ENCODE measurements at regions not wholly inside any gene's neighbourhood (a gene's known extent, or its start where the extent isn't known, plus 50 kb on each side); places are given as distances from the start of the nearest gene placed in this dataset.
"Not testable (repeated sequence)": the region's sequence is repeated elsewhere in the genome, so short reads cannot be mapped to it uniquely, and the experiment has no call there.

DNA sequence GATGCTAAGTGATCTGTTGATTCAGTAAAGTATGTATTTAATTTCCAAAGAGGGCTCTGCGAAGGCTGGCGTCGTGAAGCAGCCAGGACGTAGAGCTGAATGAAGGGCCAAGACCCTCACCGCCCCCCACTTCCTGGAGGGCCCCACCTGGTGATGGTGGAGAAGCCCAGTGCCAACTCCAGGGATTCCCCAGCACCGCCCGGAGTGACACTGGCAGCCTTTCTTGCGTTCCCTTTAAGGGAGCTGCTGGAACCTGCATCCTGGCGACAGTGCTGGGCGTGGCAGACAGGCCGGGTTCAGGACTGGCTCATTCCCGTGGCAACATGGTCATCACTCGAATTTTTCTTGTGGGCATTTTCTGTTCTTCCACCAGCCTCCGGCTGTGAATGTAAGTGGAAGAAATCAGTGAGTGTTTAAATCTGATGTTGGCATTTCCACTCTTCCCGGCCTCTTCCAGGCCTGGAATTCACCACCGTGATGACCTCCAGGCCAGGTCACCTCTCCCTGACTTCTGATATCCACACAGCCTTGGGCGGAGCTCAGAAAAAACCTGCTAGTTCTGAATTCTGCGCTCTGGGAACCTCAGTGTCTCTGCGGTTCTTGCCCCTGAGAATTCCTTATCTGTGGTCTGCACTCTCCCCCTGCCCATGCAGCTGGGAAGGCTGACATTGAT lies 57.4 kb upstream of the DACT2 start:
- Histone ChIP-seq H3K27ac (ENCODE audit: insufficient read depth, low read length, poor library complexity, severe bottlenecking) (no peak overlapping the region), H3K27me3 (replicated peaks; ENCODE audit: control insufficient read depth, insufficient read depth, low read length, poor library complexity, severe bottlenecking) (no peaks in the 10 kb centered on the region), H3K4me3 (ENCODE audit: insufficient read depth, low read depth, low read length, poor library complexity, severe bottlenecking) (no peak overlapping the region), H3K9me3 (ENCODE audit: control insufficient read depth, low read length) (no peaks in the 10 kb centered on the region), H3K4me1 (ENCODE audit: control insufficient read depth, insufficient read depth, low read length, poor library complexity, severe bottlenecking) (no peaks in the 10 kb centered on the region), H3K36me3 (ENCODE audit: control insufficient read depth, insufficient read depth, low read length) (no peaks in the 10 kb centered on the region)
- DNase-seq: no peak

GRCh38 chr6:168377484-168377855 lies 57.9 kb upstream of the DACT2 start:
- no peaks in the 10 kb centered on the region for H3K4me1 ChIP-seq (ENCODE audit: control insufficient read depth, insufficient read depth, low read length, poor library complexity, severe bottlenecking)
- DNase-seq: no peak
- no peaks in the 10 kb centered on the region for H3K27me3 ChIP-seq (replicated peaks; ENCODE audit: control insufficient read depth, insufficient read depth, low read length, poor library complexity, severe bottlenecking)
- no peak overlapping the region for H3K27ac ChIP-seq (ENCODE audit: insufficient read depth, low read length, poor library complexity, severe bottlenecking)
- H3K4me3 ChIP-seq (ENCODE audit: insufficient read depth, low read depth, low read length, poor library complexity, severe bottlenecking): no peak overlapping the region
- H3K36me3 ChIP-seq (ENCODE audit: control insufficient read depth, insufficient read depth, low read length): no peaks in the 10 kb centered on the region
- no peaks in the 10 kb centered on the region for H3K9me3 ChIP-seq (ENCODE audit: control insufficient read depth, low read length)

- no peaks in the 10 kb centered on the region for H3K36me3 ChIP-seq (ENCODE audit: control insufficient read depth, insufficient read depth, low read length)
- no peaks in the 10 kb centered on the region for H3K9me3 ChIP-seq (ENCODE audit: control insufficient read depth, low read length)
Observed at GRCh38 chr6:168377856-168378832, 58.6 kb upstream of the DACT2 start.

GRCh38 chr6:168379579-168379978 lies 60.0 kb upstream of the DACT2 start:
- not testable (repeated sequence) for H3K4me3 ChIP-seq (ENCODE audit: insufficient read depth, low read depth, low read length, poor library complexity, severe bottlenecking); H3K9me3 ChIP-seq (ENCODE audit: control insufficient read depth, low read length); H3K27me3 ChIP-seq (replicated peaks; ENCODE audit: control insufficient read depth, insufficient read depth, low read length, poor library complexity, severe bottlenecking); H3K4me1 ChIP-seq (ENCODE audit: control insufficient read depth, insufficient read depth, low read length, poor library complexity, severe bottlenecking); H3K36me3 ChIP-seq (ENCODE audit: control insufficient read depth, insufficient read depth, low read length); H3K27ac ChIP-seq (ENCODE audit: insufficient read depth, low read length, poor library complexity, severe bottlenecking); DNase-seq

More at GRCh38 chr6:168377856-168378832, 58.6 kb upstream of the DACT2 start:
- Histone ChIP-seq H3K27ac (ENCODE audit: insufficient read depth, low read length, poor library complexity, severe bottlenecking) (no peak overlapping the region), H3K4me1 (ENCODE audit: control insufficient read depth, insufficient read depth, low read length, poor library complexity, severe bottlenecking) (no peaks in the 10 kb centered on the region), H3K4me3 (ENCODE audit: insufficient read depth, low read depth, low read length, poor library complexity, severe bottlenecking) (no peak overlapping the region), H3K27me3 (replicated peaks; ENCODE audit: control insufficient read depth, insufficient read depth, low read length, poor library complexity, severe bottlenecking) (no peaks in the 10 kb centered on the region)
- DNase-seq: no peak

- not testable (repeated sequence) for H3K4me3 ChIP-seq (ENCODE audit: insufficient read depth, low read depth, low read length, poor library complexity, severe bottlenecking); H3K27me3 ChIP-seq (replicated peaks; ENCODE audit: control insufficient read depth, insufficient read depth, low read length, poor library complexity, severe bottlenecking); H3K27ac ChIP-seq (ENCODE audit: insufficient read depth, low read length, poor library complexity, severe bottlenecking); H3K9me3 ChIP-seq (ENCODE audit: control insufficient read depth, low read length); H3K36me3 ChIP-seq (ENCODE audit: control insufficient read depth, insufficient read depth, low read length); DNase-seq; H3K4me1 ChIP-seq (ENCODE audit: control insufficient read depth, insufficient read depth, low read length, poor library complexity, severe bottlenecking)
Observed at GRCh38 chr6:168380166-168380955, 60.6 kb upstream of the SMOC2 start.

DNA sequence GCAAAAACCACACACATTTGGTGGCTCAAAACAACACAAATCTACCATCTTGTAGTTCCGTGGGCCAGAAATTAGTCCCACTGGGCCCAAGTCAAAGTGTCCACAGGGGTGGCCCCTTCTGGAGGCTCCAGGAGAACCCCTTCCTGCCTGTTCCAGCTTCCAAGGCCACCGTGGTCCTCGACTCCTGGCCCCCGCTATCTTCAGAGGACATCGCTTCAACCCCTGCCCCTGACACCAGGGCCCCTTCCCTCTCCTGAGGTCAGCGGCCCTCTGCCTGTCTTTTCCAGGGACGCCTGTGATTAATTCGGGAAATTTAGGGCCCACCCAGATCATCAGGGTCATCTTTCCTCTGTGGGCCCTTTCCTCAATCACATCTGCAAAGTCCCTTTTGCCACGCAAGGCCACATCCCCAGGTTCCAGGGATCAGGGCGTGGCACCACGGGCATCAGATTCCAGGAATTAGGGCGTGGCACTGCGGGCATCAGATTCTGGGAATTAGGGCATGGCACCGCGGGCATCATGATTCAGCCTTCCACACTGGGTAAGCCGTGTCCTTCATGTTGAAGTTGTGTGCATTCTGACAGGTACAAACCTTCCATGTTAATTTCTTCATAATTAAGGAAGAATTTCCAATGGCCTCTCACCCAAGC lies 59.9 kb upstream of the SMOC2 start:
- Histone ChIP-seq H3K27me3 (replicated peaks; ENCODE audit: control insufficient read depth, insufficient read depth, low read length, poor library complexity, severe bottlenecking) (no peaks in the 10 kb centered on the region), H3K36me3 (ENCODE audit: control insufficient read depth, insufficient read depth, low read length) (no peaks in the 10 kb centered on the region), H3K9me3 (ENCODE audit: control insufficient read depth, low read length) (no peaks in the 10 kb centered on the region), H3K4me1 (ENCODE audit: control insufficient read depth, insufficient read depth, low read length, poor library complexity, severe bottlenecking) (no peaks in the 10 kb centered on the region), H3K27ac (ENCODE audit: insufficient read depth, low read length, poor library complexity, severe bottlenecking) (no peak overlapping the region), H3K4me3 (ENCODE audit: insufficient read depth, low read depth, low read length, poor library complexity, severe bottlenecking) (no peak overlapping the region)
- no peak for DNase-seq

GRCh38 chr6:168381726-168382458 lies 59.1 kb upstream of the SMOC2 start:
- H3K9me3 ChIP-seq (ENCODE audit: control insufficient read depth, low read length): no peaks in the 10 kb centered on the region

DNA sequence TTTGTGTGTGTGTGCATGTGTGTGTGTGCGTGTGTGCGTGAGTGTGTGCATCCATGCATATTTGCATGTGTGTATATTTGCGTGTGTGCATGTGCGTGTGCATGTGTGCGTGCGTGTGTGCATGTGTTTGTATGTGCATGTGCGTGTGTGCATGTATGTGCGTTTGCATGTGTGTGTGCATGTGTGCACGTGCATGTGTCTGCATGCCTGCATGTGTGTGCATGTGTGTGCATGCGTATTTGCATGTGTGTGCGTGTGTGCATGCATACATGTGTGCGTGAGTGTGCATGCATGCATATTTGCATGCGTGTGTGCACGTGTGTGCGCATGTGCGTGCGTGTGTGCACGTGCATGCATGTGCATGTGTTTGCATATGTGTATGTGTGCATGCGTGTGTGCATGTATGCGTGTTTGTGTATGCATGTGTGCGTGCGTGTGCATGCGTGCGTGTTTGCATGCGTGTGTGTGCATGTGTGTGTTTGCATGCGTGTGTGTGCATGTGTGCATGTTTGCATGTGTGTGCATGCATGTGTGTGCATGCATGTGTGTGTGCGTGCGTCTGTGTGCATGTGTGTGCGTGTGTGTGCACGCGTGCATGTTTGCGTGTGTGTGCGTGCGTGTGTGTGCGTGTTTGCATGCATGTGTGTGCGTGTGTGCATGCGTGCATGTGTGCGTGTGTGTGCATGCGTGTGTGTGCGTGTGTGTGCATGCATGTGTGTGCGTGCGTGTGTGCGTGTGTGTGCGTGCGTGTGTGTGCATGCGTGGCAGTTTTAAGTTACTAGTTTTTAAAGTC lies 57.7 kb upstream of the SMOC2 start:
- Histone ChIP-seq H3K9me3 (ENCODE audit: control insufficient read depth, low read length) (no peaks in the 10 kb centered on the region), H3K4me1 (ENCODE audit: control insufficient read depth, insufficient read depth, low read length, poor library complexity, severe bottlenecking) (no peaks in the 10 kb centered on the region), H3K36me3 (ENCODE audit: control insufficient read depth, insufficient read depth, low read length) (no peaks in the 10 kb centered on the region), H3K27ac (ENCODE audit: insufficient read depth, low read length, poor library complexity, severe bottlenecking) (no peak overlapping the region), H3K27me3 (replicated peaks; ENCODE audit: control insufficient read depth, insufficient read depth, low read length, poor library complexity, severe bottlenecking) (no peaks in the 10 kb centered on the region), H3K4me3 (ENCODE audit: insufficient read depth, low read depth, low read length, poor library complexity, severe bottlenecking) (no peak overlapping the region)
- DNase-seq: no peak

More at GRCh38 chr6:168381726-168382458, 59.1 kb upstream of the SMOC2 start:
- DNase-seq: no peak
- H3K36me3 ChIP-seq (ENCODE audit: control insufficient read depth, insufficient read depth, low read length): no peaks in the 10 kb centered on the region
- H3K4me3 ChIP-seq (ENCODE audit: insufficient read depth, low read depth, low read length, poor library complexity, severe bottlenecking): no peak overlapping the region
- no peak overlapping the region for H3K27ac ChIP-seq (ENCODE audit: insufficient read depth, low read length, poor library complexity, severe bottlenecking)
- no peaks in the 10 kb centered on the region for H3K27me3 ChIP-seq (replicated peaks; ENCODE audit: control insufficient read depth, insufficient read depth, low read length, poor library complexity, severe bottlenecking)
- no peaks in the 10 kb centered on the region for H3K4me1 ChIP-seq (ENCODE audit: control insufficient read depth, insufficient read depth, low read length, poor library complexity, severe bottlenecking)

All from effector memory CD4-positive, alpha-beta T cell (primary cell).